ENCODE measurements at regions not wholly inside any gene's neighbourhood (a gene's known extent, or its start where the extent isn't known, plus 50 kb on each side); places are given as distances from the start of the nearest gene placed in this dataset.

GRCh38 chr11:81700076-81700475, 1033.6 kb downstream of the FAM181B start:
- in situ Hi-C loops (cut with MboI; ENCODE audit: low pct_unique_long_range_greater_than_20kb, low sequenced_read_pairs, unreplicated experiment): no loop called here
- no peak for TF ChIP-seq CTCF (IDR thresholded peaks at IDR 0.05; ENCODE audit: extremely low read depth, insufficient read depth, missing control alignments)
- no peak for DNase-seq (ENCODE audit: low spot score)

GRCh38 chr11:81687057-81687456, 1046.6 kb downstream of the FAM181B start:
- TF ChIP-seq CTCF (IDR thresholded peaks at IDR 0.05; ENCODE audit: extremely low read depth, insufficient read depth, missing control alignments): no peak
- no peak for DNase-seq (ENCODE audit: low spot score)
- in situ Hi-C loops (cut with MboI; ENCODE audit: low pct_unique_long_range_greater_than_20kb, low sequenced_read_pairs, unreplicated experiment): no loop called here

GRCh38 chr11:81674211-81674610, 1059.5 kb downstream of the FAM181B start:
- in situ Hi-C loops (cut with MboI; ENCODE audit: low pct_unique_long_range_greater_than_20kb, low sequenced_read_pairs, unreplicated experiment): no loop called here
- no peak for TF ChIP-seq CTCF (IDR thresholded peaks at IDR 0.05; ENCODE audit: extremely low read depth, insufficient read depth, missing control alignments)

GRCh38 chr11:81673001-81673400, 1060.7 kb downstream of the FAM181B start:
- no peak for DNase-seq (ENCODE audit: low spot score)
- TF ChIP-seq CTCF (IDR thresholded peaks at IDR 0.05; ENCODE audit: extremely low read depth, insufficient read depth, missing control alignments): no peak
- in situ Hi-C loops (cut with MboI; ENCODE audit: low pct_unique_long_range_greater_than_20kb, low sequenced_read_pairs, unreplicated experiment): no loop called here

More at GRCh38 chr11:81674211-81674610, 1059.5 kb downstream of the FAM181B start:
- DNase-seq (ENCODE audit: low spot score): no peak

- TF ChIP-seq CTCF (IDR thresholded peaks at IDR 0.05; ENCODE audit: extremely low read depth, insufficient read depth, missing control alignments): no peak
- in situ Hi-C loops (cut with MboI; ENCODE audit: low pct_unique_long_range_greater_than_20kb, low sequenced_read_pairs, unreplicated experiment): no loop called here
- no peak for DNase-seq (ENCODE audit: low spot score)
Observed at GRCh38 chr11:81669935-81670543, 1063.6 kb downstream of the FAM181B start.

- peak; percentile 23 for DNase-seq (ENCODE audit: low spot score)
- peak; percentile 63 for TF ChIP-seq CTCF (IDR thresholded peaks at IDR 0.05; ENCODE audit: extremely low read depth, insufficient read depth, missing control alignments)
- in situ Hi-C loops (cut with MboI; ENCODE audit: low pct_unique_long_range_greater_than_20kb, low sequenced_read_pairs, unreplicated experiment): no loop called here
Observed at GRCh38 chr11:81658722-81659121, 1074.9 kb downstream of the FAM181B start.

Measured in GM13977 (cell line).